ENCODE measurements at regions not wholly inside any gene's neighbourhood (a gene's known extent, or its start where the extent isn't known, plus 50 kb on each side); places are given as distances from the start of the nearest gene placed in this dataset.

GRCh38 chr17:79330229-79330628 lies 255.6 kb downstream of the ENGASE start:
- TF ChIP-seq CTCF (IDR thresholded peaks at IDR 0.05; ENCODE audit: insufficient read depth, low read depth, low read length, missing control alignments), result no peak
- H3K4me3 ChIP-seq (ENCODE audit: low read length), result no peak overlapping the region
- DNase-seq (ENCODE audit: low read depth), result no peak

GRCh38 chr17:79326814-79327213 lies 252.2 kb downstream of the ENGASE start:
- DNase-seq (ENCODE audit: low read depth), result no peak
- no peak overlapping the region for H3K4me3 ChIP-seq (ENCODE audit: low read length)
- TF ChIP-seq CTCF (IDR thresholded peaks at IDR 0.05; ENCODE audit: insufficient read depth, low read depth, low read length, missing control alignments), result no peak

DNA sequence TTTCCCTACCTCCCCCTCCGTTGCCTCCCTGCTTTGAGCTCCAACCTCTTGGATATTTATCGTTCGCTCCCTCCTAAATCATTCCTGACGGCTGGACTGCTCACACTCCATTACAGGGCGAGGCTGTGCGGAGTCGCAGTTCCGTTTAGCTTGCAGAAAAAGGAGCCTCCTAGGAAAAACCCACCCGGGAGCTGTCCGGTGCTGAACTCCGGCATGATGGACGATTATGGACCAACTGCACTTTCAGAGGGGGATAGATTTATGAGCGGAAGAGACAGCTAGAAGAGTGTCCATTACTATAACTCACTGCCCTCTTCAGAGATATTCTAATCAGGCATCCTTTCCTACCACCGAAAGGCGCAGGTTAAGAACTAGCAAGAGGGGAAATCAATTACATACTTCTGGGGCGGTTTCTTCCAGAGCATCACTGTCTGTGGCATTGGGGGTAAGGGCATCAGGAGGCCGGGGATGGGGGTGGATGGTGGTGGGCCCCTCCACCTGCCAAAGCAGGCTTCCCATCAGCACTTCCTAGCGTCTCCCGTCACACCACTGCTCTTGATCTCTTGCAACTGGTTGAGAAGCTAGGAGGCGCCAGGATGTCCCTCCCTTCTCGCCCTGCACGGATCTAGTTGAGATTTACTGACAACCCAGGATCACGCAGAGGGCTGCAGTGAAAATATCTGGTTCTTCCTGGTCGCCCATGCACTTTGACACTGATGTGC lies 251.2 kb downstream of the ENGASE start:
- no peak for DNase-seq (ENCODE audit: low read depth)
- no peak for TF ChIP-seq CTCF (IDR thresholded peaks at IDR 0.05; ENCODE audit: insufficient read depth, low read depth, low read length, missing control alignments)
- no peak overlapping the region for H3K4me3 ChIP-seq (ENCODE audit: low read length)

DNA sequence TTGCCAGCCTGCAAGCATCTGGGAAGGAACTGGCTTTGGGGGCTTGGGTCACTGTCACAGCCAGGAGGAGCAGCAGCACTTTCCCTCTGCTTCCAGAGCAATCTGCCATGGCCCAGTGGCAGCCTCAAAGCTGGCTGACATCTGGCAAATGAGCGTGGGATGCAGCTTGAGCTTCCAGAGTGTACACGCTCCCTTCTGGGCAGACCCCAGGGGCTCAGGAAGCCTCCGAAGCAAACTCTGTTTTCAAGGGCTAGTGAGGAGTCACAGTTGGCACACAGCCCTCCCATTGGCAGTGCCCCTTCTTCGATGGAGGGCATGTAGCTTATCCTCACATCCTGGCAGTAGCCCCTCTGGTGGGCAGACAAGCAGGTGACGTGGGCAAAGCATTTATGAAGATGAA lies 249.6 kb downstream of the ENGASE start:
- no peak for DNase-seq (ENCODE audit: low read depth)
- TF ChIP-seq CTCF (IDR thresholded peaks at IDR 0.05; ENCODE audit: insufficient read depth, low read depth, low read length, missing control alignments), result no peak

GRCh38 chr17:79323566-79323965 lies 248.9 kb downstream of the ENGASE start:
- DNase-seq (ENCODE audit: low read depth), result no peak
- TF ChIP-seq CTCF (IDR thresholded peaks at IDR 0.05; ENCODE audit: insufficient read depth, low read depth, low read length, missing control alignments), result no peak
- H3K4me3 ChIP-seq (ENCODE audit: low read length), result no peak overlapping the region

More for the DNA sequence above, 249.6 kb downstream of the ENGASE start:
- no peak overlapping the region for H3K4me3 ChIP-seq (ENCODE audit: low read length)

- H3K4me3 ChIP-seq (ENCODE audit: low read length), result no peak overlapping the region
- TF ChIP-seq CTCF (IDR thresholded peaks at IDR 0.05; ENCODE audit: insufficient read depth, low read depth, low read length, missing control alignments), result no peak
- no peak for DNase-seq (ENCODE audit: low read depth)
These were observed 247.8 kb downstream of the ENGASE start for GRCh38 chr17:79322211-79323123.
